WI38 (cell line): ENCODE measurements at regions not wholly inside any gene's neighbourhood (a gene's known extent, or its start where the extent isn't known, plus 50 kb on each side); places are given as distances from the start of the nearest gene placed in this dataset.

Experiments
- H3K4me3 ChIP-seq: 2 replicates; pipeline ENCODE4 v1.5.1; 2011; ENCODE audit warnings: low read depth, mild to moderate bottlenecking, control low read depth, low read length
- CTCF ChIP-seq: IDR thresholded peaks from 2 replicates; pipeline ENCODE4 v1.5.1; 2012; ENCODE audit warnings: low read depth, mild to moderate bottlenecking, control low read depth, low read length

- TF ChIP-seq CTCF, result no peak
Measured at GRCh38 chr10:10385831-10386230, 631.8 kb upstream of the CELF2 start.

GRCh38 chr10:10389182-10389581, 628.5 kb upstream of the CELF2 start:
- TF ChIP-seq CTCF, result no peak
- no peak overlapping the region for H3K4me3 ChIP-seq

More at GRCh38 chr10:10385831-10386230, 631.8 kb upstream of the CELF2 start:
- no peak overlapping the region for H3K4me3 ChIP-seq

GRCh38 chr10:10392511-10392910, 625.2 kb upstream of the CELF2 start:
- no peak overlapping the region for H3K4me3 ChIP-seq
- TF ChIP-seq CTCF, result no peak

- no peak for TF ChIP-seq CTCF
- H3K4me3 ChIP-seq, result no peak overlapping the region
Measured at GRCh38 chr10:10394933-10395658, 622.6 kb upstream of the CELF2 start.

- no peak overlapping the region for H3K4me3 ChIP-seq
- TF ChIP-seq CTCF, result no peak
Measured at GRCh38 chr10:10396601-10397000, 621.1 kb upstream of the CELF2 start.

GRCh38 chr10:10397906-10398305, 619.8 kb upstream of the CELF2 start:
- no peak overlapping the region for H3K4me3 ChIP-seq
- TF ChIP-seq CTCF, result no peak

GRCh38 chr10:10403762-10404161, 613.9 kb upstream of the CELF2 start:
- TF ChIP-seq CTCF, result no peak
- no peak overlapping the region for H3K4me3 ChIP-seq
